Hepatocyte (in vitro differentiated cells): ENCODE measurements at regions not wholly inside any gene's neighbourhood (a gene's known extent, or its start where the extent isn't known, plus 50 kb on each side); places are given as distances from the start of the nearest gene placed in this dataset.

Experiments used
- DNase-seq: peaks from one replicate; pipeline ENCODE4 v3.0.0-alpha.2; 2016; ENCODE audit warnings: low spot score
- H2AFZ ChIP-seq: fragments of 200-600 bp; sonication (generic); 2 replicates; pipeline ENCODE4 v1.6.0; 2016; ENCODE audit warnings: antibody characterized with exemption, mild to moderate bottlenecking
- H3K27ac ChIP-seq: fragments of 200-600 bp; sonication (generic); 2 replicates; pipeline ENCODE4 v1.5.1; 2016; ENCODE audit warnings: mild to moderate bottlenecking
- H3K27me3 ChIP-seq: fragments of 200-600 bp; sonication (generic); 2 replicates; pipeline ENCODE4 v1.6.1; 2016
- H3K36me3 ChIP-seq: fragments of 200-600 bp; sonication (generic); replicated peaks from 2 replicates; pipeline ENCODE4 v1.5.1; 2016; ENCODE audit warnings: low read depth; ENCODE audit not compliant: insufficient read depth
- H3K4me1 ChIP-seq: fragments of 200-600 bp; sonication (generic); 2 replicates; pipeline ENCODE4 v1.5.1; 2016; ENCODE audit warnings: mild to moderate bottlenecking, moderate library complexity; ENCODE audit not compliant: insufficient read depth
- H3K4me2 ChIP-seq: fragments of 200-600 bp; sonication (generic); 2 replicates; pipeline ENCODE4 v1.6.0; 2016
- H3K4me3 ChIP-seq: fragments of 200-600 bp; sonication (generic); 2 replicates; pipeline ENCODE4 v1.5.1; 2016; ENCODE audit warnings: mild to moderate bottlenecking
- H3K79me2 ChIP-seq: fragments of 200-600 bp; sonication (generic); 2 replicates; pipeline ENCODE4 v1.6.0; 2017; ENCODE audit warnings: mild to moderate bottlenecking
- H3K9me2 ChIP-seq: fragments of 200-600 bp; sonication (generic); replicated peaks from 2 replicates; pipeline ENCODE4 v1.6.0; 2017; ENCODE audit warnings: mild to moderate bottlenecking; ENCODE audit not compliant: insufficient read depth
- H3K9me3 ChIP-seq: fragments of 200-600 bp; sonication (generic); 2 replicates; pipeline ENCODE4 v1.5.1; 2016; ENCODE audit warnings: low read depth, mild to moderate bottlenecking
- H4K20me1 ChIP-seq: fragments of 200-600 bp; sonication (generic); 2 replicates; pipeline ENCODE4 v1.6.0; 2016; ENCODE audit warnings: mild to moderate bottlenecking; ENCODE audit not compliant: insufficient read depth, poor library complexity, severe bottlenecking
- CTCF ChIP-seq: fragments of 200-600 bp; sonication (generic); IDR thresholded peaks from 2 replicates; pipeline ENCODE4 v1.5.1; 2016; ENCODE audit warnings: antibody characterized with exemption, mild to moderate bottlenecking; ENCODE audit not compliant: poor library complexity
- EZH2 ChIP-seq: fragments of 200-600 bp; sonication (generic); IDR thresholded peaks from 2 replicates; pipeline ENCODE4 v1.6.1; 2016; ENCODE audit warnings: antibody characterized with exemption, mild to moderate bottlenecking, borderline replicate concordance
- EZH2phosphoT487 ChIP-seq: fragments of 200-600 bp; sonication (generic); IDR thresholded peaks from one replicate; pipeline ENCODE4 v1.6.1; 2018; ENCODE audit warnings: antibody characterized with exemption, mild to moderate bottlenecking, low read depth, moderate library complexity; ENCODE audit not compliant: unreplicated experiment, severe bottlenecking
- WGBS: methylation state at CpG from one replicate; pipeline ENCODE4 v1.1.6; 2016; ENCODE audit warnings: low lambda C conversion rate; ENCODE audit errors: missing lambda C conversion rate; 5-methylcytosine and 5-hydroxymethylcytosine counted together

GRCh38 chr3:26068890-26069289 is 279.0 kb downstream of the OXSM start:
- 75% methylated on average over 4 of the region's 4 CpGs for WGBS

GRCh38 chr3:26070854-26071253 is 281.0 kb downstream of the OXSM start:
- Histone ChIP-seq H4K20me1 (no peaks in the 10 kb centered on the region), H3K36me3 (no peaks in the 10 kb centered on the region), H3K4me3 (no peak overlapping the region), H3K4me1 (no peaks in the 10 kb centered on the region), H3K79me2 (no peaks in the 10 kb centered on the region), H3K9me3 (no peaks in the 10 kb centered on the region), H2AFZ (no peak overlapping the region), H3K27ac (no peak overlapping the region), H3K27me3 (no peaks in the 10 kb centered on the region), H3K4me2 (no peak overlapping the region), H3K9me2 (no peaks in the 10 kb centered on the region)
- 31% methylated on average over 1 of the region's 1 CpG for WGBS
- TF ChIP-seq EZH2phosphoT487 (no peak), CTCF (no peak)
- DNase-seq: no peak

More at GRCh38 chr3:26068890-26069289, 279.0 kb downstream of the OXSM start:
- TF ChIP-seq EZH2phosphoT487 (no peak), EZH2 (no peak), CTCF (no peak)
- H3K27me3 ChIP-seq: no peaks in the 10 kb centered on the region
- H3K36me3 ChIP-seq: no peaks in the 10 kb centered on the region
- no peaks in the 10 kb centered on the region for H3K9me3 ChIP-seq
- no peaks in the 10 kb centered on the region for H3K79me2 ChIP-seq
- H3K4me2 ChIP-seq: no peak overlapping the region
- no peak overlapping the region for H3K27ac ChIP-seq
- H2AFZ ChIP-seq: no peak overlapping the region
- no peak for DNase-seq
- no peaks in the 10 kb centered on the region for H3K9me2 ChIP-seq
- no peaks in the 10 kb centered on the region for H4K20me1 ChIP-seq
- no peak overlapping the region for H3K4me3 ChIP-seq
- H3K4me1 ChIP-seq: no peaks in the 10 kb centered on the region

- DNase-seq: no peak
- no peak overlapping the region for H3K4me3 ChIP-seq
- H3K4me2 ChIP-seq: no peak overlapping the region
- no peak for TF ChIP-seq EZH2phosphoT487
- TF ChIP-seq CTCF: no peak
- no peak for TF ChIP-seq EZH2
- no peaks in the 10 kb centered on the region for H4K20me1 ChIP-seq
- H3K79me2 ChIP-seq: no peaks in the 10 kb centered on the region
- H3K27me3 ChIP-seq: no peaks in the 10 kb centered on the region
- no peaks in the 10 kb centered on the region for H3K36me3 ChIP-seq
- no peaks in the 10 kb centered on the region for H3K9me3 ChIP-seq
- no peak overlapping the region for H2AFZ ChIP-seq
- no peaks in the 10 kb centered on the region for H3K4me1 ChIP-seq
- no peak overlapping the region for H3K27ac ChIP-seq
- WGBS: 76% methylated on average over 1 of the region's 1 CpG
- no peaks in the 10 kb centered on the region for H3K9me2 ChIP-seq
These were observed 284.2 kb downstream of the OXSM start for GRCh38 chr3:26074080-26074479.

- Histone ChIP-seq H3K9me3 (no peaks in the 10 kb centered on the region), H3K4me2 (no peak overlapping the region), H3K27me3 (no peaks in the 10 kb centered on the region), H3K4me3 (no peak overlapping the region), H3K27ac (no peak overlapping the region), H3K4me1 (no peaks in the 10 kb centered on the region), H4K20me1 (no peaks in the 10 kb centered on the region), H3K79me2 (no peaks in the 10 kb centered on the region), H2AFZ (no peak overlapping the region), H3K36me3 (no peaks in the 10 kb centered on the region), H3K9me2 (no peaks in the 10 kb centered on the region)
- TF ChIP-seq CTCF (no peak), EZH2 (no peak)
- WGBS: 97% methylated on average over 1 of the region's 1 CpG
- DNase-seq: no peak
These were observed 288.6 kb downstream of the OXSM start for GRCh38 chr3:26078539-26078938.
